ENCODE measurements at regions not wholly inside any gene's neighbourhood (a gene's known extent, or its start where the extent isn't known, plus 50 kb on each side); places are given as distances from the start of the nearest gene placed in this dataset.

- TF ChIP-seq, protein P1, sequence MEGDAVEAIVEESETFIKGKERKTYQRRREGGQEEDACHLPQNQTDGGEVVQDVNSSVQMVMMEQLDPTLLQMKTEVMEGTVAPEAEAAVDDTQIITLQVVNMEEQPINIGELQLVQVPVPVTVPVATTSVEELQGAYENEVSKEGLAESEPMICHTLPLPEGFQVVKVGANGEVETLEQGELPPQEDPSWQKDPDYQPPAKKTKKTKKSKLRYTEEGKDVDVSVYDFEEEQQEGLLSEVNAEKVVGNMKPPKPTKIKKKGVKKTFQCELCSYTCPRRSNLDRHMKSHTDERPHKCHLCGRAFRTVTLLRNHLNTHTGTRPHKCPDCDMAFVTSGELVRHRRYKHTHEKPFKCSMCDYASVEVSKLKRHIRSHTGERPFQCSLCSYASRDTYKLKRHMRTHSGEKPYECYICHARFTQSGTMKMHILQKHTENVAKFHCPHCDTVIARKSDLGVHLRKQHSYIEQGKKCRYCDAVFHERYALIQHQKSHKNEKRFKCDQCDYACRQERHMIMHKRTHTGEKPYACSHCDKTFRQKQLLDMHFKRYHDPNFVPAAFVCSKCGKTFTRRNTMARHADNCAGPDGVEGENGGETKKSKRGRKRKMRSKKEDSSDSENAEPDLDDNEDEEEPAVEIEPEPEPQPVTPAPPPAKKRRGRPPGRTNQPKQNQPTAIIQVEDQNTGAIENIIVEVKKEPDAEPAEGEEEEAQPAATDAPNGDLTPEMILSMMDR (conservative IDR thresholded peaks at IDR 0.05 in 1 of 2, IDR thresholded peaks at IDR 0.05 in 1 of 2; ENCODE audit: extremely low read depth in 1 of 2, insufficient read depth in 1 of 2, low read depth in 1 of 2, low read length in 2 of 2), result no peak
- TF ChIP-seq EZH2 (IDR thresholded peaks at IDR 0.05; ENCODE audit: borderline replicate concordance, low read length), result no peak
These were observed 596.1 kb downstream of the ZNF385D start for GRCh38 chr3:21154911-21155310.

All from mammary epithelial cell (primary cell).